Aorta (tissue), 5 donors: ENCODE measurements at regions not wholly inside any gene's neighbourhood (a gene's known extent, or its start where the extent isn't known, plus 50 kb on each side); places are given as distances from the start of the nearest gene placed in this dataset.

Experiments
- ATAC-seq: fragments of 200-7000 bp; cut with Tn5 transposase; one replicate; pipeline ENCODE4 v1.9.1; 2022; ENCODE audit warnings: moderate library complexity; ENCODE audit not compliant: low FRiP score
- DNase-seq, 2 donors: peaks; one replicate each; pipeline ENCODE4 v3.0.0-alpha.2; 2020
- H3K27ac ChIP-seq, 2 donors: one replicate each; pipeline ENCODE4 v1.5.1; 2013; ENCODE audit warnings: low read length in 2 of 2, mild to moderate bottlenecking in 2 of 2, moderate library complexity in 2 of 2, control low read depth in 1 of 2, inconsistent platforms in 1 of 2, low read depth in 1 of 2
- H3K27me3 ChIP-seq, 2 donors: one replicate each; pipeline ENCODE4 v1.6.1; 2013; ENCODE audit warnings: control low read depth in 1 of 2, low read length in 1 of 2, mild to moderate bottlenecking in 1 of 2, moderate library complexity in 1 of 2; ENCODE audit not compliant: insufficient read depth in 2 of 2, control insufficient read depth in 1 of 2
- H3K36me3 ChIP-seq, 2 donors: one replicate each; pipeline ENCODE4 v1.6.1; 2013; ENCODE audit warnings: control low read depth in 1 of 2, low read length in 1 of 2, mild to moderate bottlenecking in 1 of 2; ENCODE audit not compliant: insufficient read depth in 2 of 2, control insufficient read depth in 1 of 2
- H3K4me1 ChIP-seq, 2 donors: one replicate each; pipeline ENCODE4 v1.6.1; 2013; ENCODE audit warnings: low read length in 2 of 2, control low read depth in 1 of 2, mild to moderate bottlenecking in 1 of 2, moderate library complexity in 1 of 2; ENCODE audit not compliant: insufficient read depth in 2 of 2, control insufficient read depth in 1 of 2
- H3K4me3 ChIP-seq, 2 donors: one replicate each; pipeline ENCODE4 v1.5.1; 2013; ENCODE audit warnings: low read length in 2 of 2, control low read depth in 1 of 2, mild to moderate bottlenecking in 1 of 2
- H3K9me3 ChIP-seq: one replicate; pipeline ENCODE4 v1.6.1; 2013; ENCODE audit warnings: mild to moderate bottlenecking, low read length; ENCODE audit not compliant: control insufficient read depth
- WGBS, 2 donors: extraction: QIAGEN DNeasy Blood & Tissue Kit; methylation state at CpG; one replicate each; pipeline ENCODE4 v1.1.7; 2013; 5-methylcytosine and 5-hydroxymethylcytosine counted together
- intact Hi-C, 2 donors: fragments of 100-400 bp; cut with DNase I; formaldehyde crosslinking; loops; one replicate each; pipeline versions ENCODE4 v1.14.2 to v1.15.0; 2022
- donor health status: healthy with polysubstance abuse.
- donor health status: Bipolar disorder and iron deficiency.
- donor health status: DM: no; HTN: no; CAD: no.
- donor health status: DM: no; HTN: no; CAD: no.
- donor health status: DM: yes; HTN: yes; CAD: no.

- Histone ChIP-seq H3K9me3 (no peaks in the 10 kb centered on the region), H3K4me3 (no peak overlapping the region), H3K27me3 (no peaks in the 10 kb centered on the region), H3K36me3 (no peaks in the 10 kb centered on the region), H3K27ac (no peak overlapping the region), H3K4me1 (no peaks in the 10 kb centered on the region)
- no peak for DNase-seq
- 76 to 89% methylated on average over 12 of the region's 12 CpGs for WGBS, 2 donors
- intact Hi-C loops = no loop called here
- ATAC-seq = peak; percentile 36
Observed at GRCh38 chr12:114240288-114240687, 165.7 kb downstream of the TBX5 start.

- intact Hi-C loops = no loop called here
- Histone ChIP-seq H3K27me3 (no peaks in the 10 kb centered on the region), H3K4me3 (no peak overlapping the region), H3K4me1 (no peaks in the 10 kb centered on the region), H3K36me3 (no peaks in the 10 kb centered on the region), H3K9me3 (no peaks in the 10 kb centered on the region), H3K27ac (no peak overlapping the region)
- WGBS, 2 donors = 3 to 4% methylated on average over 5 of the region's 5 CpGs
- ATAC-seq (peak; percentile 34), DNase-seq (no peak)
Observed at GRCh38 chr12:114238808-114239207, 167.1 kb downstream of the TBX5 start.

DNA sequence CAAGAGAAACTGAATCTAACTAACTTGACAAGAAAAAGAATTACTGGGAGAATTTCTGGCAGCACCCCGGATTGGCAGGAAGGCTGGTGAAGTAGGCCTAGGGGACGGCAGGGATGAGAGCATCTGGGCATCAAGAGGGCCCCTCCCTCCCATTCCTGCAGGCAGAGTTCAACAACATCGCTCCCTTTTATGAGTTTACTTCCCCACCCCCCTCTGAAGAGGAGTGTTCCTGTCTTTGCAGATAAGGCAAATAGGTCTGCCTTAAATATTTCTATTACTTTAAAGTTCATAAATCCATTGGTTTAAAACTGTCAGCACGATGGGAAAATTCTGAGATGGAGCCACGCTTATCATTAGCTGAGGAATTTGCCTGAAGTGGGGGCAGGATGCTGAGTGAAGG, 168.7 kb downstream of the TBX5 start:
- Histone ChIP-seq H3K4me1 (no peaks in the 10 kb centered on the region), H3K36me3 (no peaks in the 10 kb centered on the region), H3K27ac (no peak overlapping the region), H3K27me3 (no peaks in the 10 kb centered on the region), H3K4me3 (no peak overlapping the region), H3K9me3 (no peaks in the 10 kb centered on the region)
- intact Hi-C loops = no loop called here
- DNase-seq (no peak), ATAC-seq (no peak)
- WGBS, 2 donors = 36 to 51% methylated on average over 5 of the region's 5 CpGs

DNA sequence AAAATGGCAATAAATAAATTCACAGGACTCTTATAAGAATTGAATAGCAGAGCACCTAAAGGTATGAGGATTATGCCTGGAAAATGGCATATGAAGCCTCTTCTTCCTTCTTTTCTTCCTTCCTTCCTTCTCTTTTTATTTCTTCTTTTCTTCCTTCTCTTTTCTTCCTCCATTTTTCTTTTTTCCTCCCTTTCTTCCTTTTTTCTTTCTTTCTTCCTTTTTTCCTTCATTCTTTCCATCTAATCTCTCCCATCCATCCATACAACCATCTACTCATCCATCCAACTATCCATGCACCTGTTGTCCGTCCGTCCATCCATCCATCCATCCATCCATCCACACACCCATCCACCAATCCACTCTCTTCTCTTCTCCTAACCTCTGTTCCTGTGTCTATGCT, 173.8 kb downstream of the TBX5 start:
- no peaks in the 10 kb centered on the region for H3K27me3 ChIP-seq
- H3K9me3 ChIP-seq = no peaks in the 10 kb centered on the region
- DNase-seq (no peak), ATAC-seq (no peak)
- WGBS, 2 donors = 92 to 97% methylated on average over 2 of the region's 2 CpGs
- H3K27ac ChIP-seq = no peak overlapping the region
- intact Hi-C loops = no loop called here
- no peak overlapping the region for H3K4me3 ChIP-seq
- no peaks in the 10 kb centered on the region for H3K36me3 ChIP-seq
- no peaks in the 10 kb centered on the region for H3K4me1 ChIP-seq

- no peaks in the 10 kb centered on the region for H3K27me3 ChIP-seq
- H3K4me1 ChIP-seq = no peaks in the 10 kb centered on the region
- H3K9me3 ChIP-seq = no peaks in the 10 kb centered on the region
- ATAC-seq = no peak
- WGBS, 2 donors = 80 to 82% methylated on average over 1 of the region's 1 CpG
- no peak overlapping the region for H3K27ac ChIP-seq
- no peak overlapping the region for H3K4me3 ChIP-seq
- DNase-seq = no peak
- no peaks in the 10 kb centered on the region for H3K36me3 ChIP-seq
- intact Hi-C loops = no loop called here
Observed at GRCh38 chr12:114229150-114229549, 176.8 kb downstream of the TBX5 start.

DNA sequence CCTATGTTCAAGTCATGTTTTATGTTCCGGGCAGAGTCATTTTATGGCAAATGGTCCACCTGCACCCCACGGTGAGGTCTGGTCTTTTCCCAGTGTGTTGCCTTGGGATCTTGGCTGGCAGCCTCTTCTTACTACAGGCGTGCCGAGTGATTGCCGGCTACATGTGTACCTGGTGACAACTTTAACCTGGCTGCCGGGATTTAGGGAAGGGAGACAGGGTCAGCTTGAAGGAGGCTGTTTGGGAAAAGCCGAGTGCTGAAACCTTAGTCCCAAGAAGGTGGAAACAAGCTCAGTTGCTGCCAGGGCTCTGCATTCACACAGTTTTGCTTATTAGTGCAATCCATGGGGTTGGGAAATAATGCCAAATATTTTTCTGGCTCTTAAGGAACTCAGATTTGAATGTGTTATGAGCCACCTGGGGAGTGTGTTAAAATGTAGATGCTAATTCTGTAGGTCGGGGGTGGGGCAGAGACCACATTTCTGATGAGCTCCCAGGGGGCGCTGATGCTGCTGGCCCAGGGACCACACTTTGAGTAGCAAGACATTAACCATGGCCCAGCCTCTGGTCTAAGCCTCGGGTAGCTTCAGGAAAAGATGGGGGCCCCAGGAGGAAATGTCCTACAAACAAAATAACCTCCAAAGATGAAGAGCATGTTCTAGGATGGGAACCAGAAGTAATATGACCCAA, 179.6 kb downstream of the TBX5 start:
- H3K27ac ChIP-seq = no peak overlapping the region
- H3K9me3 ChIP-seq = no peaks in the 10 kb centered on the region
- no peaks in the 10 kb centered on the region for H3K27me3 ChIP-seq
- H3K4me3 ChIP-seq = no peak overlapping the region
- no peaks in the 10 kb centered on the region for H3K36me3 ChIP-seq
- ATAC-seq = no peak
- no peaks in the 10 kb centered on the region for H3K4me1 ChIP-seq
- DNase-seq = no peak
- 65 to 73% methylated on average over 10 of the region's 10 CpGs for WGBS, 2 donors
- intact Hi-C loops = no loop called here

DNA sequence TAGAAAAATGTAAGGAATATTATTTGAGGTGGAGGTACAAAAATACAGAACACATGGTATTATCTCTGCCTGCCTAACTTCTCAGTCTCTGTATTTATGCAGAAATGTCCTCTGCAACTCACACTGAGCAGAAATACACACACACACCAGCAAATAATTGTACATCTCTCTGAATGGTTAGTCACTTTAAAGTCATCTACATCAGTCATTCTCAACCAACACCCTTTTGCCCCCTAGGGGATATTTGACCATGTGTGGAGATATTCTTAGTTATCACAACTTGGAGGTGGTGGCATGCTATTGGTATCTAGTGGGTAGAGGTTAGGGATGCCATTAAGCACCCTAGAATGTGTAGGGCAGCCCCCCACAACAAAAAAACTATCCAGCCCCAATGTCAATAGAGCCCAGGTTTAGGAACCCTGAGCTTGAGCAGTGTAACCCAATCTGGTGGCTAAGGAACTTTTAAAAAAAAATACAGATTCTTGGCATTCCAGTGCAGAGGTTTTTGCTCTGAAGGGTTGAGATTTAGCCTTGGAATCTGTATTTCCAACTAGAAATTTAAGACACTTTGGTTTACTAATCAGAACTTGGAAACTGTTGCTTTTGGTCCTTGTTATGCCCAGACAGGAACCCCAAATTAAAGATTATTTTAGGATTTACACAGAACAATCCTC, 183.8 kb downstream of the TBX5 start:
- Histone ChIP-seq H3K4me3 (no peak overlapping the region), H3K36me3 (no peaks in the 10 kb centered on the region), H3K9me3 (peaks cover under 1% of the 10 kb centered on the region), H3K27me3 (no peaks in the 10 kb centered on the region), H3K27ac (no peak overlapping the region), H3K4me1 (no peaks in the 10 kb centered on the region)
- intact Hi-C loops = no loop called here
- no peak for ATAC-seq
- no peak for DNase-seq

- intact Hi-C loops = no loop called here
- no peaks in the 10 kb centered on the region for H3K36me3 ChIP-seq
- 64 to 71% methylated on average over 8 of the region's 8 CpGs for WGBS, 2 donors
Observed at GRCh38 chr12:114221136-114221833, 184.7 kb downstream of the TBX5 start.

GRCh38 chr12:114220311-114220710, 185.6 kb downstream of the TBX5 start:
- no peaks in the 10 kb centered on the region for H3K4me1 ChIP-seq
- no peak overlapping the region for H3K4me3 ChIP-seq
- ATAC-seq (no peak), DNase-seq (no peak)
- WGBS, 2 donors = 69 to 74% methylated on average over 3 of the region's 3 CpGs
- peaks cover 2% of the 10 kb centered on the region for H3K9me3 ChIP-seq
- no peaks in the 10 kb centered on the region for H3K27me3 ChIP-seq
- no peaks in the 10 kb centered on the region for H3K36me3 ChIP-seq
- no peak overlapping the region for H3K27ac ChIP-seq
- intact Hi-C loops = no loop called here

More at GRCh38 chr12:114221136-114221833, 184.7 kb downstream of the TBX5 start:
- Histone ChIP-seq H3K27ac (no peak overlapping the region), H3K9me3 (peaks cover 2% of the 10 kb centered on the region), H3K27me3 (no peaks in the 10 kb centered on the region), H3K4me3 (no peak overlapping the region), H3K4me1 (no peaks in the 10 kb centered on the region)
- DNase-seq (no peak), ATAC-seq (no peak)
